PC-3 (cell line): ENCODE measurements at regions not wholly inside any gene's neighbourhood (a gene's known extent, or its start where the extent isn't known, plus 50 kb on each side); places are given as distances from the start of the nearest gene placed in this dataset.

Source experiments
- ATAC-seq: fragments of 200-7000 bp; cut with Tn5 transposase; 2 replicates; pipeline ENCODE4 v1.9.1; 2020; ENCODE audit warnings: mild to moderate bottlenecking, moderate library complexity
- BruUV-seq: library from RNA; stranded (reverse); fragments of 400-500 nt; replicated peaks from 2 replicates; lab custom pipeline; 2021; lab: Mats Ljungman, UMichigan
- CTCF ChIA-PET: fragments of 300-600 bp; sonication (Branson Sonifier 250); formaldehyde crosslinking; loops from one replicate; lab custom pipeline; 2022; ENCODE audit warnings: antibody characterized with exemption; lab: Charles Lee
- POLR2A ChIA-PET: fragments of 300-600 bp; sonication (Branson Sonifier 250); formaldehyde crosslinking; loops from one replicate; lab custom pipeline; 2022; ENCODE audit warnings: antibody characterized with exemption; ENCODE audit not compliant: unreplicated experiment; lab: Charles Lee
- DNase-seq: peaks from one replicate; pipeline ENCODE4 v3.0.0-alpha.2; 2015
- H2AFZ ChIP-seq: fragments of 300-600 bp; sonication (generic); 2 replicates; pipeline ENCODE4 v1.6.0; 2016; ENCODE audit warnings: antibody characterized with exemption, low read length
- H3F3A ChIP-seq: fragments of 300-600 bp; sonication (generic); one replicate; pipeline ENCODE4 v1.6.0; 2017; ENCODE audit warnings: antibody characterized with exemption, low read length, control low read depth, mild to moderate bottlenecking; ENCODE audit not compliant: unreplicated experiment
- H3K27ac ChIP-seq: fragments of 300-600 bp; sonication (generic); 2 replicates; pipeline ENCODE4 v1.5.1; 2016; ENCODE audit warnings: mild to moderate bottlenecking, low read length
- H3K27me3 ChIP-seq: fragments of 300-600 bp; sonication (generic); 2 replicates; pipeline ENCODE4 v1.6.1; 2016; ENCODE audit warnings: low read length, mixed read lengths
- H3K36me3 ChIP-seq: fragments of 300-600 bp; sonication (generic); 2 replicates; pipeline ENCODE4 v1.6.1; 2016; ENCODE audit warnings: low read depth, mixed run types, low read length, mixed read lengths
- H3K4me1 ChIP-seq: fragments of 300-600 bp; sonication (generic); 2 replicates; pipeline ENCODE4 v1.5.1; 2016; ENCODE audit warnings: low read length; ENCODE audit not compliant: insufficient read depth
- H3K4me2 ChIP-seq: fragments of 300-600 bp; sonication (generic); 2 replicates; pipeline ENCODE4 v1.6.0; 2016; ENCODE audit warnings: low read length
- H3K4me3 ChIP-seq: fragments of 300-600 bp; sonication (generic); 2 replicates; pipeline ENCODE4 v1.5.1; 2016; ENCODE audit warnings: mild to moderate bottlenecking, low read length, mixed read lengths
- H3K79me2 ChIP-seq: fragments of 300-600 bp; sonication (generic); 2 replicates; pipeline ENCODE4 v1.6.1; 2017; ENCODE audit warnings: low read length, mixed read lengths
- H3K9ac ChIP-seq: fragments of 300-600 bp; sonication (generic); 2 replicates; pipeline ENCODE4 v1.6.0; 2016; ENCODE audit warnings: mild to moderate bottlenecking, low read length
- H3K9me2 ChIP-seq: fragments of 300-600 bp; sonication (generic); replicated peaks from 2 replicates; pipeline ENCODE4 v1.6.1; 2016; ENCODE audit warnings: mixed run types, low read length, mixed read lengths
- H3K9me3 ChIP-seq: fragments of 300-600 bp; sonication (generic); 2 replicates; pipeline ENCODE4 v1.6.1; 2016; ENCODE audit warnings: low read length, mixed read lengths
- H4K20me1 ChIP-seq: fragments of 300-600 bp; sonication (generic); 2 replicates; pipeline ENCODE4 v1.6.1; 2016; ENCODE audit warnings: low read length, mixed read lengths
- EZH2 ChIP-seq: fragments of 300-600 bp; sonication (generic); IDR thresholded peaks from one replicate; pipeline ENCODE4 v1.6.1; 2017; ENCODE audit warnings: antibody characterized with exemption, mild to moderate bottlenecking, low read length; ENCODE audit not compliant: unreplicated experiment
- EZH2phosphoT487 ChIP-seq: fragments of 300-600 bp; sonication (generic); IDR thresholded peaks from 2 replicates; pipeline ENCODE4 v1.6.1; 2018; ENCODE audit warnings: mild to moderate bottlenecking, antibody characterized with exemption, low read length, borderline replicate concordance
- intact Hi-C: fragments of 100-400 bp; cut with micrococcal nuclease; formaldehyde crosslinking; loops from 2 replicates; pipeline ENCODE4 v1.9.0; 2023
- TF ChIP-seq, protein P1 (sequence below): fragments of 300-600 bp; sonication (generic); conservative IDR thresholded peaks from 2 replicates; pipeline ENCODE4 v1.5.1; 2017; ENCODE audit warnings: antibody characterized with exemption, low read depth, mild to moderate bottlenecking, low read length

DNA sequence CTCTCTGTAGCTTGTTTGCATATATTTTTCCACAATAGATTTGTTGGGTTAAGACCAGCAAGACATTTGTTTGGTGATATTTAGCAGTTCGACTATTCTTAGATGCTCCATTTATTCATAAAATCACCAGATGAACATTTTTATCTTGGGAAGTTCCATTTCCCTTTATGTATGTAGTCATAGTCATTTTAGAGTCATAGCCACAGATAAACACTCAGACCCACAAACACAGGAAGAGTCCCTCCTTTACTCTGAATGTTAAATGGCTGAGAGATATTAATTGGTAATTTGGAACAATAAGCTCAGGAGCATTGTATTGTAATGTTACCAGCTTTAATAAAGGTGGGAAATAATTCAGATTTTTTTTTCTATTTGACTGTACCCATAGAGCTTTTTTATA lies 1608.7 kb downstream of the STIM2 start:
- Histone ChIP-seq H3K9me3 (no peaks in the 10 kb centered on the region), H3K9me2 (no peaks in the 10 kb centered on the region), H3K4me1 (no peaks in the 10 kb centered on the region), H3K27ac (no peak overlapping the region), H3K36me3 (no peaks in the 10 kb centered on the region), H3F3A (no peaks in the 10 kb centered on the region), H3K9ac (no peak overlapping the region), H2AFZ (no peak overlapping the region), H3K79me2 (no peaks in the 10 kb centered on the region), H3K27me3 (no peaks in the 10 kb centered on the region), H4K20me1 (no peaks in the 10 kb centered on the region), H3K4me2 (no peak overlapping the region), H3K4me3 (no peak overlapping the region)
- TF ChIP-seq EZH2 (no peak), EZH2phosphoT487 (no peak)
- TF ChIP-seq, protein P1, sequence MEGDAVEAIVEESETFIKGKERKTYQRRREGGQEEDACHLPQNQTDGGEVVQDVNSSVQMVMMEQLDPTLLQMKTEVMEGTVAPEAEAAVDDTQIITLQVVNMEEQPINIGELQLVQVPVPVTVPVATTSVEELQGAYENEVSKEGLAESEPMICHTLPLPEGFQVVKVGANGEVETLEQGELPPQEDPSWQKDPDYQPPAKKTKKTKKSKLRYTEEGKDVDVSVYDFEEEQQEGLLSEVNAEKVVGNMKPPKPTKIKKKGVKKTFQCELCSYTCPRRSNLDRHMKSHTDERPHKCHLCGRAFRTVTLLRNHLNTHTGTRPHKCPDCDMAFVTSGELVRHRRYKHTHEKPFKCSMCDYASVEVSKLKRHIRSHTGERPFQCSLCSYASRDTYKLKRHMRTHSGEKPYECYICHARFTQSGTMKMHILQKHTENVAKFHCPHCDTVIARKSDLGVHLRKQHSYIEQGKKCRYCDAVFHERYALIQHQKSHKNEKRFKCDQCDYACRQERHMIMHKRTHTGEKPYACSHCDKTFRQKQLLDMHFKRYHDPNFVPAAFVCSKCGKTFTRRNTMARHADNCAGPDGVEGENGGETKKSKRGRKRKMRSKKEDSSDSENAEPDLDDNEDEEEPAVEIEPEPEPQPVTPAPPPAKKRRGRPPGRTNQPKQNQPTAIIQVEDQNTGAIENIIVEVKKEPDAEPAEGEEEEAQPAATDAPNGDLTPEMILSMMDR, result no peak
- CTCF ChIA-PET, result no interaction called here
- ATAC-seq (0 out of 2 replicates have a peak, but pooled peaks have one; percentile 33), DNase-seq (peak; percentile 5)
- BruUV-seq, result no TSS peak
- intact Hi-C loops, result no loop called here
- POLR2A ChIA-PET, result no interaction called here

DNA sequence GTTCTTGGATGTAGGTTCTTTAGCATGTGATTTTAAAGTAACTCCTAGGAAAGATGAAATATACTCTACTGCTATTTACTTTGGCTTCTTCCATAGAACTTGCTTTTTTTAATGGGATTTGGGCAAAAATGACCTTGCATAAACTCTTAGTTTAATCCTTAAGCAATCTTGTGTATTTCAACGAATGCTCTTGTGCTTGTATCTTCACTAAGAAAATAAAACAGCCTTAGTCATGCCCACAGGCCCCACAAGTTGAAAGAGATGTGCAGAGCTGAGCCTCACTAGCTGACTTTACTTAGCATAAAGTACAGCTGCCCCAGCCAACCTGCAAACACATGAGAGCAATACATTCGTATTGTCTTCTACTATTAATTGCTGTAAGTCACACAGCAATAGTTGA lies 1609.2 kb downstream of the STIM2 start:
- H3K4me3 ChIP-seq, result no peak overlapping the region
- no TSS peak for BruUV-seq
- intact Hi-C loops, result no loop called here
- no peaks in the 10 kb centered on the region for H3K4me1 ChIP-seq
- no peaks in the 10 kb centered on the region for H3K27me3 ChIP-seq
- H4K20me1 ChIP-seq, result no peaks in the 10 kb centered on the region
- no peaks in the 10 kb centered on the region for H3K36me3 ChIP-seq
- H2AFZ ChIP-seq, result no peak overlapping the region
- H3K9me2 ChIP-seq, result no peaks in the 10 kb centered on the region
- no peak overlapping the region for H3K4me2 ChIP-seq
- DNase-seq, result no peak
- H3K27ac ChIP-seq, result no peak overlapping the region
- ATAC-seq, result no peak
- no peak overlapping the region for H3K9ac ChIP-seq
- no peaks in the 10 kb centered on the region for H3F3A ChIP-seq
- no peak for TF ChIP-seq EZH2phosphoT487
- TF ChIP-seq EZH2, result no peak
- TF ChIP-seq, protein P1, result no peak
- CTCF ChIA-PET, result no interaction called here
- H3K9me3 ChIP-seq, result no peaks in the 10 kb centered on the region
- POLR2A ChIA-PET, result no interaction called here
- H3K79me2 ChIP-seq, result no peaks in the 10 kb centered on the region

GRCh38 chr4:28475381-28475780 lies 1614.7 kb downstream of the STIM2 start:
- no peaks in the 10 kb centered on the region for H3K9me3 ChIP-seq
- H3K9me2 ChIP-seq, result no peaks in the 10 kb centered on the region
- no peak overlapping the region for H3K27ac ChIP-seq
- H3K4me1 ChIP-seq, result no peaks in the 10 kb centered on the region
- no peaks in the 10 kb centered on the region for H3K27me3 ChIP-seq
- H3K36me3 ChIP-seq, result no peaks in the 10 kb centered on the region
- H3K9ac ChIP-seq, result no peak overlapping the region
- DNase-seq (no peak), ATAC-seq (no peak)
- no peaks in the 10 kb centered on the region for H4K20me1 ChIP-seq
- no TSS peak for BruUV-seq
- no peaks in the 10 kb centered on the region for H3F3A ChIP-seq
- H2AFZ ChIP-seq, result no peak overlapping the region
- ChIA-PET CTCF (no interaction called here), POLR2A (no interaction called here)
- no peak overlapping the region for H3K4me3 ChIP-seq
- TF ChIP-seq EZH2phosphoT487, result no peak
- TF ChIP-seq, protein P1, result no peak
- no peak overlapping the region for H3K4me2 ChIP-seq
- H3K79me2 ChIP-seq, result no peaks in the 10 kb centered on the region
- intact Hi-C loops, result no loop called here
